IPS-NIHi11 (cell line): ENCODE measurements at regions not wholly inside any gene's neighbourhood (a gene's known extent, or its start where the extent isn't known, plus 50 kb on each side); places are given as distances from the start of the nearest gene placed in this dataset.
"Not testable (repeated sequence)": the region's sequence is repeated elsewhere in the genome, so short reads cannot be mapped to it uniquely, and the experiment has no call there.

Experiments used
- DNase-seq: peaks from one replicate; pipeline ENCODE4 v3.0.0; 2012; ENCODE audit warnings: mixed read lengths, low spot score

- DNase-seq, result no peak
Measured at GRCh38 chr2:14752295-14752694, 119.8 kb downstream of the LRATD1 start.

DNA sequence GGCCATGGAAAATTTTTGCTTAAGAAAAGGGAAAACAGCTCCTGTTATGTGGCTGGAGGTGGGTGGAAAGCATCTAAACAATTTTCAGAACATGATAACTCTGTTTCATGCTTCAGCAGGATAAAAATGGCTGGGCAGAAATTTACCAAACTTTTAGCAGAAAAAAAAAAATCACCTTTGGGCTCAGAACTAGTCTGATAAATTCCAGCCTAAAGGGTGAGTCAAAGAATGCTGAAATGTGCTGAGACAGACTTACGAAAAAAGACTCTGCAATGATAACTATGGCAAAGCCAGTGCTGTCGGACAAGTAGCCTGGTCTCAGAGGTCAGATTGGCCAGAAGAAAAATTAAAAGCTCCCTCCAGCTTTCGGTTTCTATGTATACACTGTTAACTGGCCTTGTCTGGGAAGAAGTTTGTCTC, 123.6 kb downstream of the LRATD1 start:
- DNase-seq, result no peak

GRCh38 chr2:14756981-14757657, 124.6 kb downstream of the LRATD1 start:
- no peak for DNase-seq

- no peak for DNase-seq
Measured at GRCh38 chr2:14759082-14759481, 126.6 kb downstream of the LRATD1 start.

DNA sequence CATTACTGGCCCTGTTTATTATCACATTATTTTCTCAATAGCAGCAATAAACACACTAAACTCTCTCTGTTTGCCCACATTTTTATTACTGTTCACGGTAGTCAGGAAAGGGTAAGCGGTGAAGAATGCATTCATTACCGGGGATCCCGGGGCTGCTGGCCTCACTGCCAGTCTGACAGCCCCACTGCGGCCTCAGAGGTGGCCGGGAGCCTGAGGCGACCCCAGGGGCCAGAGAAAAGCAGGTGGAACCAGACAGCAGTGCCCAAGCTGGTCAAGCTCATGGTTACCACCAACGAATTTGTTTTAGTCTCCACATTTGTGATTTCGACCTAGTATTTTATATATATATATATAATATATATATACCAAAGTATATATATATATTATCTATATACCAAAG, 127.7 kb downstream of the LRATD1 start:
- DNase-seq, result no peak

DNA sequence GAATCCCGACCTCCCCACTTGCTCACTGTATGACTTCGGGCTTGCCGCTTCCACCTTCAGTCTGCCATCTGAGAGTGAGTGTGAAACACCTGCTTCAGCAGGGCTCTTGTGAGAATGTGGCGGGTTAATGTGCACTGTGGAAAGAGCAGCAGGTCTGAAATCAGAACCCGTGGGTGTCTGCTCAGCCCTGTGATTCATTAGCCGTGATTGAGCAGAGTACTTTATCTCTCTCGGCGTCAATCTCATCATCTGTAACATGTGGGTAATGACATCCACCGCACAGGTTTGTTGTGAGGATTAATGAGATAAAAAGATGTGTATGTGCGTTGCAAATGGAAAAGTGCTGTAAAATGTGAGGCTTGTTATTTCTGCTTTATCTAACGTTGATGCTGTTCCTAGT, 128.6 kb downstream of the LRATD1 start:
- no peak for DNase-seq

DNA sequence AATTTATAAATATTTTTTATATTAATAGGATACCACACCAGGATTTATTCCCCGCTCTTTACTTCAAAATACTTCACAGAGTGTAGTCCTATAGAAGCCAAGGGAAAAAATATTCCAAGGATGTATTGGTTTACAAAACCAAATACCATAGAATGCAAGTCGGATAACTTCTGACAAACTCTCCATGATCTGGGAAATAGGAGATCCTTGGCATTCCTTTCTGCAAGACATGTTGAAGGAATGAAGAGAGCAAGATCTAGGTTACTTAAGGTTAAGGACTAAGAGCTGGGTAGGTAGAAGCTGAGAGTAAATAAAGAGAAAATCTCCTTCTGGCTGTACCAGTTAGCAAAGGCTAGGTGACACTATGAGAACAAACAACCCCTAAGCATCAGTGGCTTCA, 141.2 kb downstream of the LRATD1 start:
- no peak for DNase-seq

DNA sequence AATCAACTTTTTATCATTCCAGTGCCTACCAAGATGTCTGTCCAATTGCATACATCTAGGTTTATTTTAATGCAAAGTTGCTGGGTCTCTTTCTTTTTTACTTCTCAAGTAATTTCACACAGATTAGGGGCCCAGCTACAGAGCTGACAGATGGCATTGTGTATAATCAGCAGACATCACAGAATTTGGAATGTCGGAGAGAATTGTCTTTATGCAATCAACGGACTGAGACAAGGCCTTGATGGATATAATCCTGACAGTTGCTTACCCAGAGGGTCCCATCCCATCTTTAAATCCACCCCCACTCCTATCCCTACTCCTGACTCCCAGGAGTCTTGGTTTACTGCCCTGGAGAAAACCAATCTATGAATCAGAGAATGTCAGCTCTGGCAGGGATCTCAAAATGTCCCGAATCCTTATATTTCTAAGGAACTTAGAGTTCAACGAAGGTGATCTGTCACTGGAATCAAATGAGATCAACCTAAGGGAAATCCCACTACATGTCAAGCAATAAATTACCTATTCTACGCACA, 142.0 kb downstream of the LRATD1 start:
- DNase-seq, result no peak

DNA sequence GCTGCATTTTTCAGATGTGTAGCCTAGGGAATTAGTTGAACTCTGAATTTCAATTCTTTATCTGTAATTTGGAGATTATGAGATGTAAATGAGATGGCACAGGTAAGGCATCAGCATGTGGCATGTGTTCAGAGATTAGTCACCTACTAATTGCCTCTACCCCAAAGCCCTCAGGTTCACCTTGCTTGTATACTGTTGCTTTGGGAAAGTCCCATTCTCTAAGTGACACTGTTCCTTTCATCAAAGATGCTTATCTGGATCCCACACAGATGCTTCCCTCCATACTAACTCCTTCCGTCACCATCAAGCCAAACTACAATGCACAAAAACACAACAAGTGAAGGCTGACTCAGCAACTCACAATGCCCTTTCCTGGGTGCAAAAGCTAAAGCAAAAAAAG, 143.7 kb downstream of the LRATD1 start:
- no peak for DNase-seq

DNA sequence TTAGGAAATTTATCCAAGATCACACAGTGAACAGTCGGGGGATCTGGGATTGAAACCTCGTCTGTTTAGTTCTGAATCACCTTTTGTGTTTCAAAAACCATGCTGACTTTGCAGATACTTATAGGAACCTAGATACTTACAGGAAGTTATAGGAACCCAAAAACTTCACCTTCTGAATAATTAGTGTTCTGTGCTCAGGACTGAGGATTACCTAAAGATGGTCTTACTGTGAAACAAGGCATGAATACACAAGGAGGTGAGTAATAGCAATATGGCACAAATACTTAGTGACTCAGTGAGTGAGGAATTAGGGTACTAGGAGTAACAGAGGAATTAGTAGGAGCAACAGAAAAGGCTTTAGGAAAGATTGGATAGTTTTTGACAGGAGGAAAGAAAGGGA, 145.5 kb downstream of the LRATD1 start:
- no peak for DNase-seq

DNA sequence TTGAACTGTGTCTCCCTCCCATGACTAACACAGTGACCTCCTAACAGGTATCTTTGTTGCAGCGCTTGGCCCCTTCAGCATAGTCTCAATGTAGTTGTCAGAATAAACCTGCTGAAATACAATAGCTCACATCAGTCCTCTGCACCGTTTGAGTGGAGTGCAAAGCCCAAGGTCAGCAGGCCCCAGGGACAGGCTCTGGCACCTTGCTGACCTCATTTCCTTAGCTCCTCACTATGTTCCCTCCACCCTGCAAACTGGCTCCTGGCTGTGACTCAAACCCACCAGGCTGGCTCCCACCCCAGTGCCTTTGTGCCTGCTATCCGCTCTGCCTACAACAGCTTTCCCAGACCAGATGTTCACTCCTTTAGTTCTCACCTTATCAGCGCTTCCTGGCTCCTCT, 146.7 kb downstream of the LRATD1 start:
- no peak for DNase-seq

DNA sequence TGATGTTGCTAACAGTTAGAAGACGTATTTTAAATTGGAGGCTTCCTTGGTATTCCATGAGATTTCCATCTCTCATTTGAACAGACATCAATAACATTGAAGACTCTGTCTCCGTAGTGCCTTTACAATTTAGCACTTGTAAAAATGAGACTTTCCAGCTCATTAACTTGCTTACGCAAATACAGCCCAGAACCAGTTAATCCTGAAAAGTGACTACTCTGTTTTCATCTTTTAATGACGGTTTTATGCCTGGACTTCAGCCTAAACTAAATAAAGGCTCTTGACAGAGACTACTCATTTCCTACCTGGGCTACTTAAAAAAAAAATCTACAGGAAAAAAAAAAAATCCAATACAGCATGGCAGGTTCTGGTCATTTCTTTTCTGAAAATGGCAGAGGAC, 148.6 kb downstream of the LRATD1 start:
- DNase-seq, result no peak

- not testable (repeated sequence) for DNase-seq
Measured at GRCh38 chr2:14788814-14789213, 156.3 kb downstream of the LRATD1 start.

DNA sequence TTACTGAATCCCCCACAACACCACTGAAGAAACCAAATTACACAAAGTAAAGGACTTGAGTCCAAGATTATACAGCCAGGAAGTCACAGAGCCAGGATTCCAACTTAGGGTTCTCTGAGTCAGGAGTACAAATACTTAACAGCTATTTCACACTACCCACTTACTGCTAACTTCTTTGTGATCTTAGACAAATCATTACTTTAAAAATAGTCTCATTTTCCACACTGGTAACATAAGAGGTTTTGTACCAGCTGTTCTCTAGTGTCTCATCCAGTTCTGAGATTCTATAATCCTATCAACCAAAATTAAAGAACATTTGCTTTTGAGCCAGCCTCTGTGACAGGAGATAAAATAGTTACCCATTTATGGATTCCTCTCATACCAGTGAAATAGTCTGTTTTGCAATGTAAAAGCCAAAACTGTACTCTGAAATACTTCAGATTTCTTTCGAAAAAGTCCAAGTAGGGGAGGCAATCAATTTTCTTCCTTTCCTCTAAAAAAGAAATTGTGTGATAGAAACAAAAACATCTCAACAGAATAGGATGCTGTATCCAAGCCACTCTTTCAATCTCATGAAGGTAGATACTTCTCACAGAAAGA, 157.6 kb downstream of the LRATD1 start:
- DNase-seq, result no peak

DNA sequence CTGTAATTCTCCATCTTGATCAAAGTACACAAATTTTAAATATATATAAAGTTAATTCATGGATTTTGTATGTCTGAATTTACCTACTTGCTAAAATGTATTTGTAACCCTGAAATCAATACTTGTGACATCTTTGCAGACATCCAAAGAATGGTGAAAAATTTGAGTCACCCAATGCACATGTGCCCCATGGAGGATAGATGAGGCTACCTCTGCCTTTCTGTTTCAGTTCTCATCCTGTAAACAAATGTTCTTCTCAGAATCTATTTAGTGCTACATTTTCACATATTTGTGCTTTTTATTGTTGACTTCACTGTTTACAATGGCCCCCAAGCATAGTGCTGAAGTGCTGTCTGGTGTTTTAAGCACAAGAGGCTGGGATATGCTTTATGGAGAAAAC, 171.5 kb downstream of the LRATD1 start:
- no peak for DNase-seq

DNA sequence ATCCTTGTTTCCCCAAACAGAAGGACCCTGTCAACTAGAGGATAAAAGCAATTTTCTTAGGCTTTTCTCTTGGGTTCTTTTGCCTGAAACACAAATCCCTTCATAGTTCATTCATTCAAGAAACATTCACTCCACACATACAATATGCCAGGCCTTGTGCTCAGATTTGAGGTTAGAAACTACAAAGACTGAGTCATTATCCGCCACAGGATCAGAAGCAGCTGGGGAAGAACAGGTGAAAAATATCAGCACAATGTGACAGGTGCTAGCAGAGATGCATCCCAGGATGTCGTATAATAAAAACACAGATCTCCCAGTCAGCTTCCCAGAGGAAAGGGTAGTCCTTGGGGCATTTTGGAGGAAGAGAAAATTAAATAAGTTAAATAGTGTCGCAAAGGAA, 172.4 kb downstream of the LRATD1 start:
- no peak for DNase-seq

- DNase-seq, result no peak
Measured at GRCh38 chr2:14806613-14807012, 174.1 kb downstream of the LRATD1 start.

DNA sequence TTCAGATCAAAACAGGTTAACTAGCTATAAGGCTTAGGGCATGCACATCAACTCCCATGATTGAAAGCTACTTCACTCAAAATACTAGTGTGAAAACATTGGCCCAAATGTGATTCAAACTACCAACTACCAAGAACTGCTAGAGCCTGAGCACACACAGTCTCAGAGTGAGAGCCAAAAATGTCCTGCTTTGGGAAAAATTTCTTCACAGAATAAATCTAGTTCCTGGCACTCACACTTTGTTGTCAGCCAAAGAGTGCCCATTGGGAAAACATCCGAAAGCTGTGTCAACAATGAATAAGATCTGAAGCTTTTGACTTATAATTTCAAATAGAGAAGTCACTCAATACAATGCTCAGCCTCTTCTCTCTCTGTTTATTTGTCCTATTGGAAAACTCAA, 182.7 kb downstream of the LRATD1 start:
- no peak for DNase-seq

- no peak for DNase-seq
Measured at GRCh38 chr2:14816069-14817060, 183.8 kb downstream of the LRATD1 start.

- DNase-seq, result no peak
Measured at GRCh38 chr2:14817848-14818247, 185.3 kb downstream of the LRATD1 start.

GRCh38 chr2:14826518-14826917, 194.0 kb downstream of the LRATD1 start:
- DNase-seq, result no peak

DNA sequence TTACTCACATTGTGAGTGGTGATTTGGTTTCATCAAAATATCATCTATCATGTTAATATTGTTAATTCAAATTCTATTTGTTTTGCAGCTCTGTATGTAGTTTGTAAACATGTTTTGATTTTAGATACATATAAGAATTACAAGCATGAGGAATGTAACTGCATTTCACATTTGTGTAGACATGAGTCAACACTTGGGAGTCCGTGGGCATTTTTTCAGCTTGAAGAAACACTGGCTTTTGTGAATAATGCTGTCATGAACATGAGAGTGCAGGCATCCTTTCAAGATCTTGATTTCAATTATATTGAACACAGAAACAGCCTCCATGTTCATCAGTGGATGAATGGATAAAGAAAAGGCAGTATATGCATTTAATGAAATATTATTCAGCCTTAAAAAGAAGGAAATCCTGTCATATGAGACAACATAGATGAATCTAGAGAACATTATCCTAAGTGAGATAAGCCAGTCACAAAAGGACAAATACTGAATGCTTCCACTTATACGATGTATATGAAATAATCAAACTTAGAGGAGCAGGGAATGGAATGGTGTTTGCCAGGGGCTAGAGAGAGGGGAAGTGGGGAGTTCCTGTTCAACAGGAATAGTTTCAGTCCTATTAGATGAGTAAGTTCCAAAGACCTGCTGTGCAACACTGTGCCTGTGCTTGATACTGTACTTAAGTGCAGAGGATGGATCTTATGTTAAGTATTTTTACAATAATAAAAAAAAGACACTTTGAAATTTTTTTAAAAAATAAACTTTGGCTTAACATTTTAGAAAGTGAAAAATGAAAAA, 194.9 kb downstream of the LRATD1 start:
- DNase-seq, result no peak
